Activated CD4-positive, alpha-beta T cell treated with anti-CD3 and anti-CD28 coated beads for 1 hour (primary cell): ENCODE measurements at regions not wholly inside any gene's neighbourhood (a gene's known extent, or its start where the extent isn't known, plus 50 kb on each side); places are given as distances from the start of the nearest gene placed in this dataset.
"Not testable (repeated sequence)": the region's sequence is repeated elsewhere in the genome, so short reads cannot be mapped to it uniquely, and the experiment has no call there.

Source experiments
- DNase-seq: peaks from one replicate; pipeline ENCODE4 v3.0.0-alpha.2; 2020

GRCh38 chr10:64537112-64537511 lies 1015.9 kb downstream of the REEP3 start:
- no peak for DNase-seq

- no peak for DNase-seq
Measured at GRCh38 chr10:64537928-64538327, 1016.7 kb downstream of the REEP3 start.

GRCh38 chr10:64546073-64546472 lies 1024.9 kb downstream of the REEP3 start:
- DNase-seq, result no peak

GRCh38 chr10:64547168-64547567 lies 1026.0 kb downstream of the REEP3 start:
- no peak for DNase-seq

GRCh38 chr10:64555666-64556065 lies 1034.5 kb downstream of the REEP3 start:
- no peak for DNase-seq

GRCh38 chr10:64558094-64558835 lies 1037.1 kb downstream of the REEP3 start:
- no peak for DNase-seq

GRCh38 chr10:64571056-64571455 lies 1049.9 kb downstream of the REEP3 start:
- no peak for DNase-seq

GRCh38 chr10:64573623-64574325 lies 1052.6 kb downstream of the REEP3 start:
- no peak for DNase-seq

- no peak for DNase-seq
Measured at GRCh38 chr10:64574371-64574770, 1053.2 kb downstream of the REEP3 start.

- no peak for DNase-seq
Measured at GRCh38 chr10:64576497-64576896, 1055.3 kb downstream of the REEP3 start.

- not testable (repeated sequence) for DNase-seq
Measured at GRCh38 chr10:64578757-64579156, 1057.6 kb downstream of the REEP3 start.

- no peak for DNase-seq
Measured at GRCh38 chr10:64586934-64587503, 1065.8 kb downstream of the REEP3 start.

- no peak for DNase-seq
Measured at GRCh38 chr10:64594072-64594471, 1072.9 kb downstream of the REEP3 start.

GRCh38 chr10:64598600-64598999 lies 1077.4 kb downstream of the REEP3 start:
- no peak for DNase-seq

GRCh38 chr10:64601298-64601697 lies 1080.1 kb downstream of the REEP3 start:
- no peak for DNase-seq

- DNase-seq, result no peak
Measured at GRCh38 chr10:64617085-64617484, 1095.9 kb downstream of the REEP3 start.

GRCh38 chr10:64619102-64619501 lies 1097.9 kb downstream of the REEP3 start:
- no peak for DNase-seq

- no peak for DNase-seq
Measured at GRCh38 chr10:64626924-64627323, 1105.7 kb downstream of the REEP3 start.

GRCh38 chr10:64630534-64630933 lies 1109.3 kb downstream of the REEP3 start:
- no peak for DNase-seq

GRCh38 chr10:64635906-64636305 lies 1114.7 kb downstream of the REEP3 start:
- DNase-seq, result no peak

GRCh38 chr10:64636461-64636860 lies 1115.3 kb downstream of the REEP3 start:
- DNase-seq, result no peak

- DNase-seq, result no peak
Measured at GRCh38 chr10:64637939-64638338, 1116.7 kb downstream of the REEP3 start.

- no peak for DNase-seq
Measured at GRCh38 chr10:64648915-64649314, 1127.7 kb downstream of the REEP3 start.

- DNase-seq, result no peak
Measured at GRCh38 chr10:64658528-64658927, 1137.3 kb downstream of the REEP3 start.
